ENCODE measurements at regions not wholly inside any gene's neighbourhood (a gene's known extent, or its start where the extent isn't known, plus 50 kb on each side); places are given as distances from the start of the nearest gene placed in this dataset.

DNA sequence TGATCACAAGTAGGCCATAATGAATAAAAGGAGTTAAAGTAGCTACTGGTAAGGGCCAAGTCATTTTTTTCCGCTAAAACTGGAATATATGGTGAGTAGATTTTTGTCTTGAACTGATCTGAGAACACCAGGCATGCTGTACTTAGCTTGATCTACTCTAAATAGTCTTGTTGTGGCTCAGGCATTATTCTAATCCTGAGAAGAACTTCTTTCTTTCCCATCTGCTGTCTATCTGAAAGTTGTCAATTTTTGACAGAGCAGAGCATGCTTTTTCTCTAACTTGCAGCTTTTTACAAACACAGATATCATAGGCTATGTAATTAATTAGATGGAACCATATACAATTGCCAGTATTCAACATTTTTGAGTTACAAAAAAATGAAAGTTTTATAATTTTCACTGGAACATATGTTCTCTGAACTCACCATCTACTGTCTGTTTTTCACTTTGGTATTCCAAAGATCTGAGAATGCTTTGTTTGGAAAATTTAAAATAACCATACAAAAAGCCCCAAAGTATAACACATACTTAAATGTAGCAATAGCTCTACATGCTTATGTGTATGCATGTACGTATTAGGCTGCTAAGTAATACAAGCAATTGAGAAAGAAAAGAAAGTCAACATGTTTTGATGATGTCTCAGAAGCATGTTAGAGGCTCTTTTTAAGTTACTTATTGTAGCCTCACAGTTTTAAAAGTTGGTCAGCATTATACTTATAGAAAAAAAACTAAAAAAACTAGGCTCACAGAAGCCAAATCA, 542.7 kb upstream of the LUZP2 start:
- Histone ChIP-seq H4K20me1 (ENCODE audit: control insufficient read depth, extremely low read depth, insufficient read depth, low read length) (no peaks in the 10 kb centered on the region), H3K9me3 (ENCODE audit: control insufficient read depth, insufficient read depth, low read depth, low read length) (no peaks in the 10 kb centered on the region), H3K36me3 (ENCODE audit: control insufficient read depth, insufficient read depth, low read length) (no peaks in the 10 kb centered on the region), H3K79me2 (ENCODE audit: control insufficient read depth, insufficient read depth, low read length) (no peaks in the 10 kb centered on the region), H3K27me3 (ENCODE audit: control insufficient read depth, insufficient read depth, low read length) (no peaks in the 10 kb centered on the region), H3K4me2 (ENCODE audit: extremely low read depth, insufficient read depth, low read length) (no peak overlapping the region), H3K4me3 (replicated peaks in 1 of 4; ENCODE audit: control extremely low read depth in 1 of 4, insufficient read depth in 1 of 4, low read depth in 3 of 4, low read length in 4 of 4) (no peak overlapping the region), H3K9ac (ENCODE audit: insufficient read depth, low read length) (no peak overlapping the region), H3K4me1 (ENCODE audit: control insufficient read depth, extremely low read depth, insufficient read depth, low read length) (no peaks in the 10 kb centered on the region), H3K27ac (ENCODE audit: insufficient read depth, low read length) (no peak overlapping the region), H2AFZ (ENCODE audit: low read length) (no peak overlapping the region)
- TF ChIP-seq EZH2 (IDR thresholded peaks at IDR 0.05; ENCODE audit: low read length, missing control alignments), result no peak
- TF ChIP-seq, protein P1, sequence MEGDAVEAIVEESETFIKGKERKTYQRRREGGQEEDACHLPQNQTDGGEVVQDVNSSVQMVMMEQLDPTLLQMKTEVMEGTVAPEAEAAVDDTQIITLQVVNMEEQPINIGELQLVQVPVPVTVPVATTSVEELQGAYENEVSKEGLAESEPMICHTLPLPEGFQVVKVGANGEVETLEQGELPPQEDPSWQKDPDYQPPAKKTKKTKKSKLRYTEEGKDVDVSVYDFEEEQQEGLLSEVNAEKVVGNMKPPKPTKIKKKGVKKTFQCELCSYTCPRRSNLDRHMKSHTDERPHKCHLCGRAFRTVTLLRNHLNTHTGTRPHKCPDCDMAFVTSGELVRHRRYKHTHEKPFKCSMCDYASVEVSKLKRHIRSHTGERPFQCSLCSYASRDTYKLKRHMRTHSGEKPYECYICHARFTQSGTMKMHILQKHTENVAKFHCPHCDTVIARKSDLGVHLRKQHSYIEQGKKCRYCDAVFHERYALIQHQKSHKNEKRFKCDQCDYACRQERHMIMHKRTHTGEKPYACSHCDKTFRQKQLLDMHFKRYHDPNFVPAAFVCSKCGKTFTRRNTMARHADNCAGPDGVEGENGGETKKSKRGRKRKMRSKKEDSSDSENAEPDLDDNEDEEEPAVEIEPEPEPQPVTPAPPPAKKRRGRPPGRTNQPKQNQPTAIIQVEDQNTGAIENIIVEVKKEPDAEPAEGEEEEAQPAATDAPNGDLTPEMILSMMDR (conservative IDR thresholded peaks at IDR 0.05 in 1 of 2, IDR thresholded peaks at IDR 0.05 in 1 of 2; ENCODE audit: low read depth in 1 of 2, low read length in 2 of 2), result no peak
- no peak for DNase-seq (ENCODE audit: low read depth in 2 of 2)

GRCh38 chr11:23954730-23955129, 542.1 kb upstream of the LUZP2 start:
- no peaks in the 10 kb centered on the region for H3K4me1 ChIP-seq (ENCODE audit: control insufficient read depth, extremely low read depth, insufficient read depth, low read length)
- DNase-seq (ENCODE audit: low read depth in 2 of 2), result no peak
- no peaks in the 10 kb centered on the region for H3K79me2 ChIP-seq (ENCODE audit: control insufficient read depth, insufficient read depth, low read length)
- H3K36me3 ChIP-seq (ENCODE audit: control insufficient read depth, insufficient read depth, low read length), result no peaks in the 10 kb centered on the region
- no peak overlapping the region for H3K4me2 ChIP-seq (ENCODE audit: extremely low read depth, insufficient read depth, low read length)
- no peaks in the 10 kb centered on the region for H4K20me1 ChIP-seq (ENCODE audit: control insufficient read depth, extremely low read depth, insufficient read depth, low read length)
- TF ChIP-seq EZH2 (IDR thresholded peaks at IDR 0.05; ENCODE audit: low read length, missing control alignments), result no peak
- TF ChIP-seq, protein P1 (conservative IDR thresholded peaks at IDR 0.05 in 1 of 2, IDR thresholded peaks at IDR 0.05 in 1 of 2; ENCODE audit: low read depth in 1 of 2, low read length in 2 of 2), result no peak
- H3K9ac ChIP-seq (ENCODE audit: insufficient read depth, low read length), result no peak overlapping the region
- no peak overlapping the region for H3K4me3 ChIP-seq (replicated peaks in 1 of 4; ENCODE audit: control extremely low read depth in 1 of 4, insufficient read depth in 1 of 4, low read depth in 3 of 4, low read length in 4 of 4)
- no peak overlapping the region for H3K27ac ChIP-seq (ENCODE audit: insufficient read depth, low read length)
- H2AFZ ChIP-seq (ENCODE audit: low read length), result no peak overlapping the region
- no peaks in the 10 kb centered on the region for H3K9me3 ChIP-seq (ENCODE audit: control insufficient read depth, insufficient read depth, low read depth, low read length)
- H3K27me3 ChIP-seq (ENCODE audit: control insufficient read depth, insufficient read depth, low read length), result no peaks in the 10 kb centered on the region

DNA sequence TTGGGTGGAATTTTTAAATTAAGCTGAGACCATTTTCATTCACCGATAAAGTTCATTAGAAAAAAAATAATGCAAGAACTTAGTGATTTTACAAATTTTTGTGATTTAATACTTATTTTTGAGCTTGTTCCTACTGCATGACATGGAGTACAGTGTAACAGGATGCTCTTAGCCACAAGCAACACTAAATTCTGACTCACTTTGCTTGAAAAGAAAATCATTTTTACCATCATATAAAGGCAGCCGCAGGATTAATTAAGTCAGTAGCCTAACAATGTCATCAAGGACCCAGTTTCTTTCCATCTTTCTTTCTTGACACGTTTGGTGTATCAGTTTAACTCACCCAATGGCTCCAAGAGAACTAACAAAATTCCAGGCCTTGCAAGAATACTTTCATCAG, 540.3 kb upstream of the LUZP2 start:
- no peaks in the 10 kb centered on the region for H3K79me2 ChIP-seq (ENCODE audit: control insufficient read depth, insufficient read depth, low read length)
- H3K4me2 ChIP-seq (ENCODE audit: extremely low read depth, insufficient read depth, low read length), result no peak overlapping the region
- no peak for DNase-seq (ENCODE audit: low read depth in 2 of 2)
- H2AFZ ChIP-seq (ENCODE audit: low read length), result no peak overlapping the region
- no peaks in the 10 kb centered on the region for H3K27me3 ChIP-seq (ENCODE audit: control insufficient read depth, insufficient read depth, low read length)
- H3K36me3 ChIP-seq (ENCODE audit: control insufficient read depth, insufficient read depth, low read length), result no peaks in the 10 kb centered on the region
- no peak overlapping the region for H3K9ac ChIP-seq (ENCODE audit: insufficient read depth, low read length)
- TF ChIP-seq, protein P1 (conservative IDR thresholded peaks at IDR 0.05 in 1 of 2, IDR thresholded peaks at IDR 0.05 in 1 of 2; ENCODE audit: low read depth in 1 of 2, low read length in 2 of 2), result no peak
- no peak for TF ChIP-seq EZH2 (IDR thresholded peaks at IDR 0.05; ENCODE audit: low read length, missing control alignments)
- H3K4me1 ChIP-seq (ENCODE audit: control insufficient read depth, extremely low read depth, insufficient read depth, low read length), result no peaks in the 10 kb centered on the region
- H3K27ac ChIP-seq (ENCODE audit: insufficient read depth, low read length), result no peak overlapping the region
- no peaks in the 10 kb centered on the region for H3K9me3 ChIP-seq (ENCODE audit: control insufficient read depth, insufficient read depth, low read depth, low read length)
- H3K4me3 ChIP-seq (replicated peaks in 1 of 4; ENCODE audit: control extremely low read depth in 1 of 4, insufficient read depth in 1 of 4, low read depth in 3 of 4, low read length in 4 of 4), result no peak overlapping the region
- no peaks in the 10 kb centered on the region for H4K20me1 ChIP-seq (ENCODE audit: control insufficient read depth, extremely low read depth, insufficient read depth, low read length)
